Right atrium auricular region (tissue), 2 donors: ENCODE measurements at regions not wholly inside any gene's neighbourhood (a gene's known extent, or its start where the extent isn't known, plus 50 kb on each side); places are given as distances from the start of the nearest gene placed in this dataset.

Experiments
- DNase-seq: peaks from one replicate; pipeline ENCODE4 v3.0.0-alpha.2; 2019; ENCODE audit warnings: low spot score
- H3K27ac ChIP-seq, 2 donors: fragments of 200-600 bp; sonication (generic); 1 replicate in 1 of 2; 2 replicates in 1 of 2; pipeline ENCODE4 v1.5.1; 2016 to 2019
- H3K27me3 ChIP-seq, 2 donors: fragments of 200-600 bp; sonication (generic); one replicate each; pipeline versions ENCODE4 v1.5.1 to v1.6.0; 2017 to 2019
- H3K36me3 ChIP-seq: fragments of 200-600 bp; sonication (generic); one replicate; pipeline ENCODE4 v1.5.1; 2016
- H3K4me1 ChIP-seq, 2 donors: fragments of 200-600 bp; sonication (generic); one replicate each; pipeline versions ENCODE4 v1.5.1 to v1.6.0; 2017 to 2019
- H3K4me3 ChIP-seq, 2 donors: fragments of 200-600 bp; sonication (generic); 1 replicate in 1 of 2; 2 replicates in 1 of 2; pipeline ENCODE4 v1.5.1; 2017 to 2019; ENCODE audit warnings: mild to moderate bottlenecking in 1 of 2, moderate library complexity in 1 of 2
- H3K9me3 ChIP-seq, 2 donors: fragments of 200-600 bp; sonication (generic); one replicate each; pipeline ENCODE4 v1.5.1; 2019
- TF ChIP-seq, protein P1 (sequence below), 2 donors: fragments of 200-600 bp; sonication (generic); IDR thresholded peaks; one replicate each; pipeline ENCODE4 v1.5.1; 2019; ENCODE audit warnings: antibody characterized with exemption in 2 of 2

DNA sequence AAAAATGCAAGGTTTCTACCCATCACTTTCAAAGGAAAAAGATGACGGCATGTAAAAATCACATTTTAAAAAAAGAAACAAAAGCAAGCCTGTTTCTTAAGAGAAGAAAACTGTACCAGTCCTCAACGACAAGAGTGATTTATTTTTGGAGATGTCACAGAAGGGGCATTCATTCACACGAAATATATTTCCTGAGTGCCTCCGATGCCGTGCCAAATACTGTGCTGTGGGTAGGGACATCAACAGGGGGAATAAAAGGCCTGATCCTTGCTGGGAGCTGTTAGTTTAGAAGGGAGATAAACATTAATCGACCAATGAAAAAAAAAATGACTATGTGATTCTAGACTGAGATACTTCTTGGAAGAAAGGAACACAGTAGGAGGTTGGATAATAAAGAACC lies 297.5 kb upstream of the SOX5 start:
- Histone ChIP-seq H3K9me3 (no peaks in the 10 kb centered on the region), H3K27ac (no peak overlapping the region), H3K4me3 (no peak overlapping the region), H3K4me1 (no peaks in the 10 kb centered on the region), H3K36me3 (no peaks in the 10 kb centered on the region), H3K27me3 (no peaks in the 10 kb centered on the region)
- TF ChIP-seq, protein P1, sequence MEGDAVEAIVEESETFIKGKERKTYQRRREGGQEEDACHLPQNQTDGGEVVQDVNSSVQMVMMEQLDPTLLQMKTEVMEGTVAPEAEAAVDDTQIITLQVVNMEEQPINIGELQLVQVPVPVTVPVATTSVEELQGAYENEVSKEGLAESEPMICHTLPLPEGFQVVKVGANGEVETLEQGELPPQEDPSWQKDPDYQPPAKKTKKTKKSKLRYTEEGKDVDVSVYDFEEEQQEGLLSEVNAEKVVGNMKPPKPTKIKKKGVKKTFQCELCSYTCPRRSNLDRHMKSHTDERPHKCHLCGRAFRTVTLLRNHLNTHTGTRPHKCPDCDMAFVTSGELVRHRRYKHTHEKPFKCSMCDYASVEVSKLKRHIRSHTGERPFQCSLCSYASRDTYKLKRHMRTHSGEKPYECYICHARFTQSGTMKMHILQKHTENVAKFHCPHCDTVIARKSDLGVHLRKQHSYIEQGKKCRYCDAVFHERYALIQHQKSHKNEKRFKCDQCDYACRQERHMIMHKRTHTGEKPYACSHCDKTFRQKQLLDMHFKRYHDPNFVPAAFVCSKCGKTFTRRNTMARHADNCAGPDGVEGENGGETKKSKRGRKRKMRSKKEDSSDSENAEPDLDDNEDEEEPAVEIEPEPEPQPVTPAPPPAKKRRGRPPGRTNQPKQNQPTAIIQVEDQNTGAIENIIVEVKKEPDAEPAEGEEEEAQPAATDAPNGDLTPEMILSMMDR (IDR thresholded peaks at IDR 0.05), result no peak
- no peak for DNase-seq

DNA sequence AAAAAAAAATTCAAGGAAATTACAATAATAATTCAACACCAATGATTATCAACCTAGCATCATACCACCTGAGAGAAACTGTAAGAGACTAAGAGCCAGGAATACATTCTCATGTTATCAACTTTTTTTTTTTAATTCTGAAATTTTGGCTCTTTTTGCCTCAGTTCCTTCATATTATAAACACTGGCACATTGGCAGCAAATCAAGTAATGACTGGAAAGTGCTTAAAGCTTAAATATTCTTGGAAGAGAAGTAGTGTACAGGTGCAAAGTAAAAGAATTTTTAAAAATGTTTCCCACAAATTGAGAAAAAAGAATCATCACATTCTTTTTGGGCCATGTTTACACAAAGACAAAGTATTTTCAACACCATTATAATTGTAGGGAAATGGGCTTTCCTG lies 296.9 kb upstream of the SOX5 start:
- no peaks in the 10 kb centered on the region for H3K9me3 ChIP-seq
- TF ChIP-seq, protein P1 (IDR thresholded peaks at IDR 0.05), result no peak
- no peak overlapping the region for H3K4me3 ChIP-seq
- no peak overlapping the region for H3K27ac ChIP-seq
- no peaks in the 10 kb centered on the region for H3K36me3 ChIP-seq
- DNase-seq, result no peak
- H3K27me3 ChIP-seq, result no peaks in the 10 kb centered on the region
- H3K4me1 ChIP-seq, result no peaks in the 10 kb centered on the region

DNA sequence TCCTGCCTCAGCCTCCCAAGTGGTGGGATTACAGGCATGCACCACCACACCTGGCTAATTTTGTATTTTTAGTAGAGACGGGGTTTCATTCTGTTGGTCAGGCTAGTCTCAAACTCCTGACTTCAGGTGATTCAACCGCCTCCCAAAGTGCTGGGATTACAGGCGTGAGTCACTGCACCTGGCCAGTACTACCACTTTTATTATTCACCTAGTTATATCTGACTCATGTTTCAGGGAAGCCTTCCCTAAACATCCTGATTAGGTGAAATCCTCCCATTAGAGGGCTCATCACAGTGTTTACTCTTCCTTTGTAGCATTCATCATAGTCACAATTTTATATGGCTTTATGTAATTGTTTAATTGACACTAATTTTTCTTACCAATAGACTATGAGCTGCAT lies 295.3 kb upstream of the SOX5 start:
- H3K36me3 ChIP-seq, result no peaks in the 10 kb centered on the region
- H3K4me1 ChIP-seq, result no peaks in the 10 kb centered on the region
- TF ChIP-seq, protein P1 (IDR thresholded peaks at IDR 0.05), result no peak
- H3K27ac ChIP-seq, result no peak overlapping the region
- no peaks in the 10 kb centered on the region for H3K27me3 ChIP-seq
- H3K4me3 ChIP-seq, result no peak overlapping the region
- no peak for DNase-seq
- H3K9me3 ChIP-seq, result no peaks in the 10 kb centered on the region

DNA sequence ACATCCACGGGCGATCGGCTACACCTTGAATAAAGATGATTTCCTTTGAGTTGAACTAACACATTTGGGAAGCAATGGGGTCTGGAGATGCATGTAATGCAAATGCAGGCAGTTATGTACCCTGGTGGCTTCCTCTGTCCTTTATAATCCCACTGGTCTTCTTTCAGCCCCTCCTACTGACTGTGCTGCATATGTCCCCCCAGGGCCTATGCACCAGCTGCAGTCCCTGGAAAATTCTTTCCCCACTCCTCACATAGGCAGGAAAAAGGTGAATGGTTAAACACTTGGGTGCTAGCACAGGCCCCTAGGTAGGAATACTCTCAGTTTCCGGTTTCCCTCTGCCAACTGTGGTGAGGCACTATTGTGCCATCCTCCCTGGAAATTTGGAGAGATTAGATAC lies 294.8 kb upstream of the SOX5 start:
- no peaks in the 10 kb centered on the region for H3K36me3 ChIP-seq
- H3K27ac ChIP-seq, result no peak overlapping the region
- H3K4me1 ChIP-seq, result no peaks in the 10 kb centered on the region
- no peaks in the 10 kb centered on the region for H3K9me3 ChIP-seq
- no peak for DNase-seq
- H3K27me3 ChIP-seq, result no peaks in the 10 kb centered on the region
- H3K4me3 ChIP-seq, result no peak overlapping the region
- TF ChIP-seq, protein P1 (IDR thresholded peaks at IDR 0.05), result no peak

DNA sequence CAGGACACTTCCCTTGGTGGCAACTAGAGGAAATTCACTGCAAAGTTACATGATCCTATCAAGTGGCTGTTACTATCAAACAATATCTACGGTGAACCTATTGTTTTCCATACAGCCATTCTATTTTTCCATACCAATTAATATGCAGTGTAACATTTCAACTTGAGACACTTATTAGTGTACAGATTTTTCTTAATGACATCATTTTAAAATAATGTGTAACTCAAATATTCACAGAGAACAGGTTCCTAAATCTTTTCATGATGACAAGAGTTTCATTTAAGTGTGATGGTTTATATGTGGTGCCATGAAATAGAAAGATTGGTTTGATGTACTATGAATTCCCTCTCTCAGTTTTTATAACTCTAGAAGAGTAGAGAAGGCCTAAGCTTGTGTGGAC lies 291.2 kb upstream of the SOX5 start:
- no peaks in the 10 kb centered on the region for H3K9me3 ChIP-seq
- H3K36me3 ChIP-seq, result no peaks in the 10 kb centered on the region
- TF ChIP-seq, protein P1 (IDR thresholded peaks at IDR 0.05), result no peak
- H3K27me3 ChIP-seq, result no peaks in the 10 kb centered on the region
- no peaks in the 10 kb centered on the region for H3K4me1 ChIP-seq
- no peak for DNase-seq
- H3K27ac ChIP-seq, result no peak overlapping the region
- H3K4me3 ChIP-seq, result no peak overlapping the region

DNA sequence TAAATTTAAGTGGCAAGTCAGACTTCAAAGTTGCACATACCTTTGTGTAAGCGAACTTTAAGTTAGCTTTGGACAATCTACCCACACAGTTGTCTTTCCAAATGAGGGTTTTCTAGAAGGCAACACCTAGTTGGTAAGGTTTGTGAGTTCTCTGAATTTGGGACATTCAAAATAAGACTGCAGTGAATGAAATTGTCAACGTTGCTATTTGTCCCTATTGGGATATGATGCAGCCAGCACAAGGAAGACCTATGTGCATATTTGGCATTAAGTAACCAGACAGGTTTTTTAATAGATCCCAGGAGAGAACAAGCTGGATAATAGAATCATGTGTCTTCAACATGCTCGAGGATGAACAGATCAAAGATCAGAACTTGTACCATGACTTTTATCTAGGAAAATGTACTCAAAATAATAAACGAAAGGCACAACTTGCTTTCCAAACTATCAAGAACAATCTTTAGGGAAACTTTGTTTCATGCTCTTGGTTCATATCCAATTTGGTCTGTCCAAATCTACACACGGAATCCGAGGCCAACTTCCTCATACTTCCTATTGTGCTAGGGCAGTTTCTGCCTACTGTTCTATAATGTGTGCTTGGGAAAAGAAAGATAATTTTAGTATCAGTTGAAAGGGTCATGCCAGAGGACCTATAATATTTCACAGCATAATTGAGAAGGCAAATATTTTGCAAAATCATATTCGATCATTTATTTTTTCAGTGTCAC lies 284.2 kb upstream of the SOX5 start:
- Histone ChIP-seq H3K9me3 (no peaks in the 10 kb centered on the region), H3K27me3 (no peaks in the 10 kb centered on the region), H3K4me3 (no peak overlapping the region), H3K36me3 (no peaks in the 10 kb centered on the region), H3K4me1 (peaks cover 0 to 4% of the 10 kb centered on the region in 2 donors), H3K27ac (no peak overlapping the region)
- DNase-seq, result no peak
- TF ChIP-seq, protein P1 (IDR thresholded peaks at IDR 0.05), result no peak
